GM12878 (cell line): ENCODE measurements at regions not wholly inside any gene's neighbourhood (a gene's known extent, or its start where the extent isn't known, plus 50 kb on each side); places are given as distances from the start of the nearest gene placed in this dataset.

Experiments used
- ATAC-seq: fragments of 200-7000 bp; cut with Tn5 transposase; 3 replicates; pipeline ENCODE4 v1.9.1; 2020; ENCODE audit warnings: mild to moderate bottlenecking, moderate library complexity
- BruUV-seq: library from RNA; stranded (reverse); fragments of 400-500 nt; replicated peaks from 2 replicates; lab custom pipeline; 2021; lab: Mats Ljungman, UMichigan
- CTCF ChIA-PET: fragments of 300-600 bp; sonication (Branson Sonifier 250); formaldehyde crosslinking; extraction: SDS; loops from one replicate; lab custom pipeline; 2021; ENCODE audit warnings: inconsistent platforms; lab: Yijun Ruan, JAX
- POLR2A ChIA-PET: fragments of 350-600 bp; formaldehyde crosslinking; extraction: SDS; loops from one replicate; lab custom pipeline; 2021; ENCODE audit warnings: inconsistent platforms; lab: Charles Lee
- RAD21 ChIA-PET: fragments of 300-600 bp; sonication (Branson Sonifier 250); formaldehyde crosslinking; loops from one replicate; lab custom pipeline; 2023; ENCODE audit warnings: antibody characterized with exemption; ENCODE audit not compliant: unreplicated experiment; lab: Charles Lee
- SMC1A ChIA-PET: fragments of 300-600 bp; sonication (Branson Sonifier 250); formaldehyde crosslinking; loops from one replicate; lab custom pipeline; 2023; ENCODE audit not compliant: unreplicated experiment, uncharacterized antibody; lab: Charles Lee
- DNase-seq: peaks from one replicate; pipeline ENCODE4 v3.0.0-alpha.2; 2011; ENCODE audit warnings: low read depth, low spot score
- FAIRE-seq: peaks from 3 replicates; lab custom pipeline; 2011; peaks lifted over from hg19 to GRCh38; lab: Jason Lieb, UNC
- H2AFZ ChIP-seq: 2 replicates; pipeline ENCODE4 v1.6.0; 2011; ENCODE audit warnings: low read depth, low read length, control low read depth; ENCODE audit not compliant: control insufficient read depth
- H3K27ac ChIP-seq: 2 replicates; pipeline ENCODE4 v1.5.1; 2011; ENCODE audit warnings: control low read depth; ENCODE audit not compliant: control insufficient read depth, insufficient read depth
- H3K27me3 ChIP-seq, 2 experiments: replicated peaks in 1 of 2; 2 replicates each; pipeline versions ENCODE4 v1.6.0 to v1.6.1; 2011; ENCODE audit warnings: low read length in 1 of 2; ENCODE audit not compliant: control insufficient read depth in 2 of 2, insufficient read depth in 2 of 2
- H3K36me3 ChIP-seq, 2 experiments: 2 replicates each; pipeline ENCODE4 v1.5.1; 2011; ENCODE audit warnings: low read length in 1 of 2; ENCODE audit not compliant: control insufficient read depth in 2 of 2, insufficient read depth in 2 of 2
- H3K4me1 ChIP-seq: 2 replicates; pipeline ENCODE4 v1.6.1; 2011; ENCODE audit warnings: mild to moderate bottlenecking, low read length, moderate library complexity, mixed read lengths; ENCODE audit not compliant: control insufficient read depth, insufficient read depth
- H3K4me2 ChIP-seq: 2 replicates; pipeline ENCODE4 v1.6.0; 2011; ENCODE audit warnings: control low read depth; ENCODE audit not compliant: control insufficient read depth, insufficient read depth
- H3K4me3 ChIP-seq: fragments of 200-600 bp; sonication (generic); 2 replicates; pipeline ENCODE4 v1.5.1; 2016
- H3K79me2 ChIP-seq: 2 replicates; pipeline ENCODE4 v1.6.0; 2011; ENCODE audit warnings: low read length; ENCODE audit not compliant: control insufficient read depth, insufficient read depth
- H3K9ac ChIP-seq: 2 replicates; pipeline ENCODE4 v1.8.0; 2011; ENCODE audit warnings: low read length, control low read depth, mixed read lengths; ENCODE audit not compliant: control insufficient read depth, insufficient read depth
- H3K9me3 ChIP-seq: replicated peaks from 3 replicates; pipeline ENCODE4 v1.5.1; 2011; ENCODE audit warnings: mild to moderate bottlenecking, low read length; ENCODE audit not compliant: control insufficient read depth, insufficient read depth
- H4K20me1 ChIP-seq: 2 replicates; pipeline ENCODE4 v1.6.0; 2011; ENCODE audit not compliant: control insufficient read depth, insufficient read depth
- EGR1 ChIP-seq, 2 experiments: IDR thresholded peaks; 1 replicate in 1 of 2; 2 replicates in 1 of 2; pipeline ENCODE4 v1.6.1; 2011 to 2012; ENCODE audit warnings: low read depth in 2 of 2, low read length in 2 of 2, borderline replicate concordance in 1 of 2, mild to moderate bottlenecking in 1 of 2, moderate library complexity in 1 of 2
- ESRRA ChIP-seq: IDR thresholded peaks from 2 replicates; pipeline ENCODE4 v1.6.1; 2012; ENCODE audit warnings: mild to moderate bottlenecking, low read length, improper control_type of control experiment
- GATAD2B ChIP-seq: fragments of 450-650 bp; conservative IDR thresholded peaks from 2 replicates; pipeline ENCODE4 v1.6.1; 2017; ENCODE audit warnings: low read depth, mild to moderate bottlenecking, moderate library complexity
- HSF1 ChIP-seq: fragments of 150-350 bp; IDR thresholded peaks from 2 replicates; pipeline ENCODE4 v1.6.1; 2014; ENCODE audit warnings: mild to moderate bottlenecking, low read depth, low read length
- KAT2A ChIP-seq: conservative IDR thresholded peaks from 2 replicates; pipeline ENCODE4 v1.6.1; 2011; ENCODE audit warnings: low read depth, low read length; ENCODE audit not compliant: control insufficient read depth
- LARP7 ChIP-seq: fragments of 450-650 bp; IDR thresholded peaks from 2 replicates; pipeline ENCODE4 v1.6.1; 2017; ENCODE audit warnings: mild to moderate bottlenecking
- NBN ChIP-seq: fragments of 450-650 bp; IDR thresholded peaks from 2 replicates; pipeline ENCODE4 v1.6.1; 2016
- SIX5 ChIP-seq: IDR thresholded peaks from 2 replicates; pipeline ENCODE4 v1.6.1; 2011; ENCODE audit warnings: mild to moderate bottlenecking, low read depth, low read length, moderate library complexity; ENCODE audit not compliant: severe bottlenecking
- USF2 ChIP-seq: IDR thresholded peaks from 2 replicates; pipeline ENCODE4 v1.6.1; 2011; ENCODE audit warnings: low read depth, low read length, improper control_type of control experiment, borderline replicate concordance
- ZNF622 ChIP-seq: fragments of 450-650 bp; IDR thresholded peaks from 2 replicates; pipeline ENCODE4 v1.6.1; 2017; ENCODE audit warnings: mild to moderate bottlenecking, inconsistent platforms
- ZNF687 ChIP-seq: fragments of 450-650 bp; IDR thresholded peaks from 2 replicates; pipeline ENCODE4 v1.6.1; 2017; ENCODE audit warnings: mild to moderate bottlenecking, moderate library complexity
- WGBS: methylation state at CpG from one replicate; pipeline ENCODE4 v1.1.6; 2016; ENCODE audit warnings: low lambda C conversion rate; ENCODE audit not compliant: insufficient replicate concordance, insufficient coverage; ENCODE audit errors: missing lambda C conversion rate; 5-methylcytosine and 5-hydroxymethylcytosine counted together
- in situ Hi-C: fragments of 300-500 bp; cut with MboI; formaldehyde crosslinking; loops from 9 replicates; pipeline ENCODE4 v1.14.3; 2018; ENCODE audit warnings: mixed read lengths
- intact Hi-C: fragments of 100-400 bp; cut with micrococcal nuclease; formaldehyde crosslinking; loops from one replicate; pipeline ENCODE4 v1.14.2; 2022; ENCODE audit not compliant: unreplicated experiment
- TF ChIP-seq, protein P1 (sequence below): fragments of 450-650 bp; IDR thresholded peaks from 2 replicates; pipeline ENCODE4 v1.6.1; 2017; ENCODE audit warnings: mild to moderate bottlenecking
- TF ChIP-seq, protein P2 (sequence below): IDR thresholded peaks from 2 replicates; pipeline ENCODE4 v1.6.1; 2011; ENCODE audit warnings: borderline replicate concordance, low read depth, mild to moderate bottlenecking, moderate library complexity, mixed read lengths, low read length; ENCODE audit not compliant: insufficient read depth; ENCODE audit errors: extremely low read length
- TF ChIP-seq, protein P3 (sequence below): IDR thresholded peaks from 2 replicates; pipeline ENCODE4 v1.6.1; 2012; ENCODE audit warnings: low read depth, low read length, improper control_type of control experiment

GRCh38 chr2:226131299-226131784, 668.3 kb downstream of the IRS1 start:
- no TSS peak for BruUV-seq
- FAIRE-seq = no peak
- no peaks in the 10 kb centered on the region for H3K4me1 ChIP-seq
- H3K27ac ChIP-seq = no peak overlapping the region
- DNase-seq = no peak
- RAD21 ChIA-PET = no interaction called here
- H3K9me3 ChIP-seq = no peaks in the 10 kb centered on the region
- intact Hi-C loops = no loop called here
- no peaks in the 10 kb centered on the region for H3K27me3 ChIP-seq
- POLR2A ChIA-PET = no interaction called here
- 0% methylated on average over 2 of the region's 2 CpGs for WGBS
- no peak for ATAC-seq
- H3K9ac ChIP-seq = no peak overlapping the region
- H2AFZ ChIP-seq = no peak overlapping the region
- H3K36me3 ChIP-seq = no peaks in the 10 kb centered on the region
- CTCF ChIA-PET = no interaction called here
- no peaks in the 10 kb centered on the region for H4K20me1 ChIP-seq
- H3K79me2 ChIP-seq = no peaks in the 10 kb centered on the region
- H3K4me2 ChIP-seq = no peak overlapping the region
- no peak overlapping the region for H3K4me3 ChIP-seq
- SMC1A ChIA-PET = no interaction called here
- in situ Hi-C loops = no loop called here
- TF ChIP-seq, protein P1, sequence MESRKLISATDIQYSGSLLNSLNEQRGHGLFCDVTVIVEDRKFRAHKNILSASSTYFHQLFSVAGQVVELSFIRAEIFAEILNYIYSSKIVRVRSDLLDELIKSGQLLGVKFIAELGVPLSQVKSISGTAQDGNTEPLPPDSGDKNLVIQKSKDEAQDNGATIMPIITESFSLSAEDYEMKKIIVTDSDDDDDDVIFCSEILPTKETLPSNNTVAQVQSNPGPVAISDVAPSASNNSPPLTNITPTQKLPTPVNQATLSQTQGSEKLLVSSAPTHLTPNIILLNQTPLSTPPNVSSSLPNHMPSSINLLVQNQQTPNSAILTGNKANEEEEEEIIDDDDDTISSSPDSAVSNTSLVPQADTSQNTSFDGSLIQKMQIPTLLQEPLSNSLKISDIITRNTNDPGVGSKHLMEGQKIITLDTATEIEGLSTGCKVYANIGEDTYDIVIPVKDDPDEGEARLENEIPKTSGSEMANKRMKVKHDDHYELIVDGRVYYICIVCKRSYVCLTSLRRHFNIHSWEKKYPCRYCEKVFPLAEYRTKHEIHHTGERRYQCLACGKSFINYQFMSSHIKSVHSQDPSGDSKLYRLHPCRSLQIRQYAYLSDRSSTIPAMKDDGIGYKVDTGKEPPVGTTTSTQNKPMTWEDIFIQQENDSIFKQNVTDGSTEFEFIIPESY = no peak
- TF ChIP-seq, protein P2, sequence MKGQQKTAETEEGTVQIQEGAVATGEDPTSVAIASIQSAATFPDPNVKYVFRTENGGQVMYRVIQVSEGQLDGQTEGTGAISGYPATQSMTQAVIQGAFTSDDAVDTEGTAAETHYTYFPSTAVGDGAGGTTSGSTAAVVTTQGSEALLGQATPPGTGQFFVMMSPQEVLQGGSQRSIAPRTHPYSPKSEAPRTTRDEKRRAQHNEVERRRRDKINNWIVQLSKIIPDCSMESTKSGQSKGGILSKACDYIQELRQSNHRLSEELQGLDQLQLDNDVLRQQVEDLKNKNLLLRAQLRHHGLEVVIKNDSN = no peak
- TF ChIP-seq USF2 (no peak), ZNF622 (no peak), GATAD2B (no peak), HSF1 (no peak), ESRRA (no peak), LARP7 (no peak), KAT2A (no peak), ZNF687 (no peak), SIX5 (no peak), NBN (no peak), EGR1 (IDR thresholded peaks at IDR 0.05; ENCODE audit: borderline replicate concordance in 1 of 2, low read depth in 2 of 2, low read length in 2 of 2) (no peak)
- TF ChIP-seq, protein P3, sequence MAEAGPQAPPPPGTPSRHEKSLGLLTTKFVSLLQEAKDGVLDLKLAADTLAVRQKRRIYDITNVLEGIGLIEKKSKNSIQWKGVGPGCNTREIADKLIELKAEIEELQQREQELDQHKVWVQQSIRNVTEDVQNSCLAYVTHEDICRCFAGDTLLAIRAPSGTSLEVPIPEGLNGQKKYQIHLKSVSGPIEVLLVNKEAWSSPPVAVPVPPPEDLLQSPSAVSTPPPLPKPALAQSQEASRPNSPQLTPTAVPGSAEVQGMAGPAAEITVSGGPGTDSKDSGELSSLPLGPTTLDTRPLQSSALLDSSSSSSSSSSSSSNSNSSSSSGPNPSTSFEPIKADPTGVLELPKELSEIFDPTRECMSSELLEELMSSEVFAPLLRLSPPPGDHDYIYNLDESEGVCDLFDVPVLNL = no peak
